ENCODE measurements at regions not wholly inside any gene's neighbourhood (a gene's known extent, or its start where the extent isn't known, plus 50 kb on each side); places are given as distances from the start of the nearest gene placed in this dataset.
A peak's percentile ranks its signal among the peaks of the same experiment; 100 is the strongest.

DNA sequence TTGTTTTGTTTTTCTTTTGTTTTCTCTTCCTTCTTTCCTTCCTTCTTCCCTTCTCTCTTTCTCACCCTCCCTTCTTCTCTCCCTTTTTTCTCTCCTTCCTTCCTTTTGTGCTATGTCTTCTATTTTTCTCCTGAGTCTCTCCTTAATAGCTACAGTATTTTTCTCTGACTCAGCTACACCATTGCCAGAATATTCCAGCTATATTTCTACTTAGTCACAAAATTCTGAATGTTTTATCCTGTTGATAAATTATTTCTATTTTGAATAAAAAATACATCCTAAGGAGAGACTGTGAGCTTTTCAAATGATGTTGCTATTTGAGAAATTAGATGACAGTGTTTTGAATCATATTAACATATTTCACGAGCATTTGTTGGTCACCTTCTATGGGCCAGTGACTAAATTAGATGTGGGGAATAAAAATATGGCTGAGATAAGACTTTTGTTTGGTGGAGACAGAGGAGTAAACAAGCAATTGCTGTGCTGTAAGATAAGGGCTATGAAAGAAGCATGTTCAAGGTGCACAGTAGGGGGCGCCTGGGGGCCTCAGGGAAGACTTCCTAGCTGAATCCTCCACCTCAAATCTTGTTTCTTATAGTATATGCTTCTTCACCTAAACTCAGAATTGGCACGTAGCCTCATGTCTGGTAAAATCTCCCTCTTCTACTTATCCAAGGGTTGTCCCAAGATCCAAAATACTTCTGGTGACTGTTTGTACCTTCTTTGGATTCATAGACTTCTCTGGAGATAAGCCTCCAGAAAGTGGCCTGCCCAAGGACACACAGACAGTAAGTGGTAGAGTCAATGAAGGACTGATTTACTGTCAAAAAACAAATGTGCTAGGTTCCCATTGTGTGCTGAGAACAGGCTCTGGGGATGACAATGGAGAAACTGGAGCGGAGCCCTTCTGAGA is 115.5 kb upstream of the CREB5 start:
- Mint-ChIP-seq H3K4me3 (no peak overlapping the region), H3K27me3 (peaks cover 3 to 8% of the 10 kb centered on the region in 2 donors), H3K4me1 (peaks cover 0 to 5% (median 0%) of the 10 kb centered on the region in 3 donors), H3K36me3 (no peaks in the 10 kb centered on the region), H3K27ac (no peak overlapping the region), H3K9me3 (no peaks in the 10 kb centered on the region)
- DNase-seq (peak in 29 of 35 experiments; percentile 10 to 60 (median 41)), ATAC-seq (replicated peaks in 1 of 4) (no peak)
- Histone ChIP-seq H3K4me3 (ENCODE audit: control insufficient read depth in 1 of 2, extremely low read depth in 1 of 2, low read length in 1 of 2) (no peak overlapping the region), H3K4me1 (ENCODE audit: control insufficient read depth in 1 of 2, extremely low read depth in 1 of 2, insufficient read depth in 2 of 2, low read length in 2 of 2) (no peaks in the 10 kb centered on the region), H3K9me3 (no peaks in the 10 kb centered on the region), H3K27me3 (replicated peaks in 1 of 2; ENCODE audit: control insufficient read depth in 2 of 2, extremely low read depth in 1 of 2, insufficient read depth in 2 of 2, low read length in 1 of 2) (no peaks in the 10 kb centered on the region), H3K27ac (ENCODE audit: low read length) (no peak overlapping the region), H3K36me3 (ENCODE audit: control insufficient read depth in 2 of 2, extremely low read depth in 1 of 2, insufficient read depth in 1 of 2, low read length in 1 of 2) (no peaks in the 10 kb centered on the region)
- POLR2A ChIA-PET, result no interaction called here
- CTCF ChIA-PET, result interaction anchor here (0.6 to 1.3 kb wide), 5 partner anchors 9 to 626 kb away, joined by 3 to 4 read pairs (median 4); no protein-coding TSS in a partner anchor
- WGBS (ENCODE audit: insufficient coverage), result 40% methylated on average over 3 of the region's 4 CpGs

GRCh38 chr7:28297801-28298459 is 114.4 kb upstream of the CREB5 start:
- H3K27me3 ChIP-seq (replicated peaks in 1 of 2; ENCODE audit: control insufficient read depth in 2 of 2, extremely low read depth in 1 of 2, insufficient read depth in 2 of 2, low read length in 1 of 2), result no peaks in the 10 kb centered on the region
- H3K27me3 Mint-ChIP-seq, result peaks cover 3 to 6% of the 10 kb centered on the region in 2 donors
- ATAC-seq (replicated peaks in 1 of 4) (no peak), DNase-seq (no peak)
- no peak overlapping the region for H3K27ac Mint-ChIP-seq
- no peaks in the 10 kb centered on the region for H3K36me3 Mint-ChIP-seq
- H3K4me3 ChIP-seq (ENCODE audit: control insufficient read depth in 1 of 2, extremely low read depth in 1 of 2, low read length in 1 of 2), result no peak overlapping the region
- WGBS (ENCODE audit: insufficient coverage), result 100% methylated on average over 1 of the region's 4 CpGs
- no peaks in the 10 kb centered on the region for H3K9me3 Mint-ChIP-seq
- ChIA-PET CTCF (interaction anchor here in 1 of 2 donors (0.6 to 1.3 kb wide), 3 partner anchors 8 to 557 kb away, joined by 3 to 4 read pairs (median 4); no protein-coding TSS in a partner anchor), POLR2A (no interaction called here)
- H3K4me3 Mint-ChIP-seq, result no peak overlapping the region
- no peaks in the 10 kb centered on the region for H3K36me3 ChIP-seq (ENCODE audit: control insufficient read depth in 2 of 2, extremely low read depth in 1 of 2, insufficient read depth in 1 of 2, low read length in 1 of 2)
- H3K4me1 Mint-ChIP-seq, result peaks cover 0 to 2% (median 0%) of the 10 kb centered on the region in 3 donors
- no peaks in the 10 kb centered on the region for H3K9me3 ChIP-seq
- no peaks in the 10 kb centered on the region for H3K4me1 ChIP-seq (ENCODE audit: control insufficient read depth in 1 of 2, extremely low read depth in 1 of 2, insufficient read depth in 2 of 2, low read length in 2 of 2)
- no peak overlapping the region for H3K27ac ChIP-seq (ENCODE audit: low read length)

GRCh38 chr7:28298870-28299518 is 113.3 kb upstream of the CREB5 start:
- ChIA-PET POLR2A (no interaction called here), CTCF (no interaction called here)
- H3K36me3 ChIP-seq (ENCODE audit: control insufficient read depth in 2 of 2, extremely low read depth in 1 of 2, insufficient read depth in 1 of 2, low read length in 1 of 2), result no peaks in the 10 kb centered on the region
- ATAC-seq (replicated peaks in 1 of 4) (no peak), DNase-seq (peak in 1 of 35 experiments; percentile 4)
- no peak overlapping the region for H3K4me3 Mint-ChIP-seq
- WGBS (ENCODE audit: insufficient coverage), result 78% methylated on average over 6 of the region's 7 CpGs
- H3K4me1 Mint-ChIP-seq, result no peaks in the 10 kb centered on the region
- H3K27me3 Mint-ChIP-seq, result peaks cover 3 to 6% of the 10 kb centered on the region in 2 donors
- no peak overlapping the region for H3K27ac Mint-ChIP-seq
- H3K27ac ChIP-seq (ENCODE audit: low read length), result no peak overlapping the region
- no peaks in the 10 kb centered on the region for H3K36me3 Mint-ChIP-seq
- no peaks in the 10 kb centered on the region for H3K27me3 ChIP-seq (replicated peaks in 1 of 2; ENCODE audit: control insufficient read depth in 2 of 2, extremely low read depth in 1 of 2, insufficient read depth in 2 of 2, low read length in 1 of 2)
- no peaks in the 10 kb centered on the region for H3K9me3 Mint-ChIP-seq
- no peaks in the 10 kb centered on the region for H3K9me3 ChIP-seq
- no peaks in the 10 kb centered on the region for H3K4me1 ChIP-seq (ENCODE audit: control insufficient read depth in 1 of 2, extremely low read depth in 1 of 2, insufficient read depth in 2 of 2, low read length in 2 of 2)
- no peak overlapping the region for H3K4me3 ChIP-seq (ENCODE audit: control insufficient read depth in 1 of 2, extremely low read depth in 1 of 2, low read length in 1 of 2)

GRCh38 chr7:28299556-28299955 is 112.8 kb upstream of the CREB5 start:
- H3K27ac Mint-ChIP-seq, result no peak overlapping the region
- H3K4me3 Mint-ChIP-seq, result no peak overlapping the region
- peaks cover 0 to 6% of the 10 kb centered on the region in 2 donors for H3K27me3 Mint-ChIP-seq
- Histone ChIP-seq H3K4me3 (ENCODE audit: control insufficient read depth in 1 of 2, extremely low read depth in 1 of 2, low read length in 1 of 2) (no peak overlapping the region), H3K9me3 (no peaks in the 10 kb centered on the region), H3K4me1 (ENCODE audit: control insufficient read depth in 1 of 2, extremely low read depth in 1 of 2, insufficient read depth in 2 of 2, low read length in 2 of 2) (no peaks in the 10 kb centered on the region), H3K27ac (ENCODE audit: low read length) (no peak overlapping the region), H3K36me3 (ENCODE audit: control insufficient read depth in 2 of 2, extremely low read depth in 1 of 2, insufficient read depth in 1 of 2, low read length in 1 of 2) (no peaks in the 10 kb centered on the region), H3K27me3 (replicated peaks in 1 of 2; ENCODE audit: control insufficient read depth in 2 of 2, extremely low read depth in 1 of 2, insufficient read depth in 2 of 2, low read length in 1 of 2) (no peaks in the 10 kb centered on the region)
- POLR2A ChIA-PET, result no interaction called here
- CTCF ChIA-PET, result no interaction called here
- H3K9me3 Mint-ChIP-seq, result no peaks in the 10 kb centered on the region
- no peaks in the 10 kb centered on the region for H3K4me1 Mint-ChIP-seq
- DNase-seq (no peak), ATAC-seq (replicated peaks in 1 of 4) (no peak)
- no CpG with 5 or more reads among the region's 1 CpG for WGBS (ENCODE audit: insufficient coverage)
- H3K36me3 Mint-ChIP-seq, result no peaks in the 10 kb centered on the region

- Histone ChIP-seq H3K27me3 (replicated peaks in 1 of 2; ENCODE audit: control insufficient read depth in 2 of 2, extremely low read depth in 1 of 2, insufficient read depth in 2 of 2, low read length in 1 of 2) (no peaks in the 10 kb centered on the region), H3K27ac (ENCODE audit: low read length) (no peak overlapping the region), H3K9me3 (no peaks in the 10 kb centered on the region), H3K36me3 (ENCODE audit: control insufficient read depth in 2 of 2, extremely low read depth in 1 of 2, insufficient read depth in 1 of 2, low read length in 1 of 2) (no peaks in the 10 kb centered on the region), H3K4me3 (ENCODE audit: control insufficient read depth in 1 of 2, extremely low read depth in 1 of 2, low read length in 1 of 2) (no peak overlapping the region), H3K4me1 (ENCODE audit: control insufficient read depth in 1 of 2, extremely low read depth in 1 of 2, insufficient read depth in 2 of 2, low read length in 2 of 2) (no peaks in the 10 kb centered on the region)
- no peak overlapping the region for H3K4me3 Mint-ChIP-seq
- DNase-seq (no peak), ATAC-seq (replicated peaks in 1 of 4) (no peak)
- peaks cover 0 to 1% of the 10 kb centered on the region in 2 donors for H3K27me3 Mint-ChIP-seq
- ChIA-PET CTCF (no interaction called here), POLR2A (no interaction called here)
- no peaks in the 10 kb centered on the region for H3K36me3 Mint-ChIP-seq
- no peak overlapping the region for H3K27ac Mint-ChIP-seq
- no peaks in the 10 kb centered on the region for H3K4me1 Mint-ChIP-seq
- H3K9me3 Mint-ChIP-seq, result no peaks in the 10 kb centered on the region
- WGBS (ENCODE audit: insufficient coverage), result 73% methylated on average over 3 of the region's 5 CpGs
Observed at GRCh38 chr7:28300488-28300887, 111.8 kb upstream of the CREB5 start.

- Histone ChIP-seq H3K4me1 (ENCODE audit: control insufficient read depth in 1 of 2, extremely low read depth in 1 of 2, insufficient read depth in 2 of 2, low read length in 2 of 2) (no peaks in the 10 kb centered on the region), H3K4me3 (ENCODE audit: control insufficient read depth in 1 of 2, extremely low read depth in 1 of 2, low read length in 1 of 2) (no peak overlapping the region), H3K27ac (ENCODE audit: low read length) (no peak overlapping the region), H3K9me3 (no peaks in the 10 kb centered on the region), H3K36me3 (ENCODE audit: control insufficient read depth in 2 of 2, extremely low read depth in 1 of 2, insufficient read depth in 1 of 2, low read length in 1 of 2) (no peaks in the 10 kb centered on the region), H3K27me3 (replicated peaks in 1 of 2; ENCODE audit: control insufficient read depth in 2 of 2, extremely low read depth in 1 of 2, insufficient read depth in 2 of 2, low read length in 1 of 2) (no peaks in the 10 kb centered on the region)
- Mint-ChIP-seq H3K9me3 (no peaks in the 10 kb centered on the region), H3K4me1 (no peaks in the 10 kb centered on the region), H3K27me3 (peaks cover 0 to 1% of the 10 kb centered on the region in 2 donors), H3K27ac (no peak overlapping the region), H3K4me3 (no peak overlapping the region), H3K36me3 (no peaks in the 10 kb centered on the region)
- DNase-seq, result no peak
- ChIA-PET CTCF (interaction anchor here (0.7 kb wide), 2 partner anchors 8 to 208 kb away, joined by 3 read pairs; no protein-coding TSS in a partner anchor), POLR2A (no interaction called here)
- 75% methylated on average over 1 of the region's 5 CpGs for WGBS (ENCODE audit: insufficient coverage)
- ATAC-seq (replicated peaks in 1 of 4), result no peak
Observed at GRCh38 chr7:28301148-28301641, 111.1 kb upstream of the CREB5 start.
